ENCODE measurements at regions not wholly inside any gene's neighbourhood (a gene's known extent, or its start where the extent isn't known, plus 50 kb on each side); places are given as distances from the start of the nearest gene placed in this dataset.

DNA sequence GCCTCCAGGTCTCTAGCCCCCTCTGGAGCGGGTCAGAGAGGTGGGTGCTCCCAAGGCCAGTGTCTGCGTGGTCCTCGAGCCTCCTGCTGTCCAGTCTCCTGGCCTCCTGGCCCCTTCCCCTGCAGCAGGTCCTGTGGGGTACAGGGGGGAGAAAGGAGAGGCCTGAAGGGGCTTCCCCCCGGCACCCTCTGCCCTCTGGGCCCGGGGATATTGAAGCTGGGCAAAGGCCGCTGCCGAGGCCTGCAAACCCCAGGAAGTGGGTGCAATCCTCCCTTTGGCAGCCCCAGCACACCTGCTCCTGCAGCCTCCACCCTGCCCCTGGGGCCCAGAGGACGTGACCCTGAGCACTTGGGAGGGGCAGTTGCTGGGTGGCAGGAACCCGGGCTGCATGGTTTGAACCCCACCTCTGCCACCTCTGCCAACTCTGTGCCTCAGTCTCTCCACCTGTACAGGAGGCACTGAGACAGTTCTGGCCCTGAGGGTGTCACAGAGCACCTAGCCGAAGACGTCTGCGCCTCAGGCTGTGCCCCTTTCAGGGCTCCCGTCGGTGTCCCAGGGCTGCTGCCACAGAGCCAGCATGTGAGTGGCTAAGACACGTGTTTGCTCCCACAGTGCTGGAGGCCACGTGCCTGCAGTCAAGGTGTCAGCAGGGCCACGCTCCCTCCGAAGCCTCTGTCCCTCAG lies 59.1 kb upstream of the INPP5A start:
- ChIA-PET POLR2A (no interaction called here), CTCF (interaction anchor here (1.1 to 2.2 kb wide), 4 partner anchors 12 to 160 kb away, joined by 3 to 10 read pairs (median 4); no protein-coding TSS in a partner anchor)
- no peak for DNase-seq (ENCODE audit: low read depth, low spot score)
- TF ChIP-seq CTCF (IDR thresholded peaks at IDR 0.05; ENCODE audit: insufficient read depth, low read length, missing control alignments) = no peak
- H3K4me3 ChIP-seq (ENCODE audit: low read depth, low read length) = no peak overlapping the region

DNA sequence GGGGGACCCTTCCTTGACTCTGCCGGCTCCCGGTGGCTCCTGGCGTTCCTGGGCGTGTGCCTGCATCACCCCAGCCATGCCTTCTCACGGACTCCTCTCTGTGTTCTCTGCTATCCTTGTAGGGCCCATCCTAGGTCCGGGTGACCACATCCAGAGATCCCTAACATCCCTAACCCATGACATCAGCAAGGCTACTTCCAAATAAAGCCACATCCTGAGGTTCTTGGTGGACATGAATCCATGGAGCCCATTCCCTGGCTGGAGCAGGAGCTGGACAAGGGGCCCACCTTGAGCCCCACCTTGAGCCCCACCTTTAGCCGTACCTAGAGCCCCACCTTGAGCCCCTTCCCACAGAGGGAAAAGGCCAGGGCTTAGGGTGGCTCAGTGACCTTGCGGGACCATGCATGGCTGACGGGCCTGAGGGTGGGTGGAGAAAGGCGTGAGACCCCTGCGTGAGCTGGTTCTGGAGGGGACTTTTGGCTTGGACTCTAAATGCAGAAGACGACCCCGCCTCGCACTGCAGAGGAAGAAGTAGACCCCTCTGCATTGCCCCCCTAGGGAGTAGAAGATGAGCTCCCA lies 58.5 kb upstream of the INPP5A start:
- no peak for DNase-seq (ENCODE audit: low read depth, low spot score)
- ChIA-PET CTCF (interaction anchor here (1.1 to 2.2 kb wide), 3 partner anchors 13 to 159 kb away, joined by 3 to 10 read pairs (median 3); no protein-coding TSS in a partner anchor), POLR2A (no interaction called here)
- H3K4me3 ChIP-seq (ENCODE audit: low read depth, low read length) = no peak overlapping the region
- TF ChIP-seq CTCF (IDR thresholded peaks at IDR 0.05; ENCODE audit: insufficient read depth, low read length, missing control alignments) = no peak

DNA sequence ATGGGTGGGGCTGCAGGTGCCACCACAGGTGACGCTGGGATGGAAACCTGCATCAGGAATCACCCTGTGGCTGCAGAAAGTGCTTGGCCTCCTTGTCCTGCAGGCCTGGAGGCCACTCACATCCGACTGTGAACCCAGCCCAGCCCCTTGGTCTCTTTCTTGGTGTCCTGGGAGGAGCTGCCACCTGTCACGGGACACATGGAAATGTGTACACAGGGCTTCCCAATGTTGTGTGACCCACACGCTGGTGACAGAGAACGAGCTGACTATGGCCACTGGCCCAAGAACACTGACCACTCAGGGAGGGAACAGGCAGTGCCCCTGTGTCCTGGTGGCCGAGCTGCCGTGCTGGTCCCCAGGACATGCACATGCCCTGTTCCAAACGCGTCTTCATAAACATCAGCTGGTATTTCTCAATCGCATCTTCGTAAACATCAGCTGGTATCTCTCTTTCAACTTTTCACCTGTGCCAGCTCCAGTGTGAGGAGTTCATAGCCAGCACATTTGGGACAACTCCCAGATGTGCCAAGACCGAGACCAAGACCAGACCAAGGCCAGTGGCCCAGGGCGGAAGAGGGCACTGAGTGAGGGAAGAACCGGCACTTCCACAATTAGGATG lies 57.9 kb upstream of the INPP5A start:
- POLR2A ChIA-PET = interaction anchor here (1.2 kb wide), 1 partner anchor 41 kb away, joined by 3 read pairs; no protein-coding TSS in a partner anchor
- CTCF ChIA-PET = interaction anchor here (1.1 to 2.2 kb wide), 4 partner anchors 9 to 159 kb away, joined by 3 to 10 read pairs (median 4); no protein-coding TSS in a partner anchor
- TF ChIP-seq CTCF (IDR thresholded peaks at IDR 0.05; ENCODE audit: insufficient read depth, low read length, missing control alignments) = no peak
- H3K4me3 ChIP-seq (ENCODE audit: low read depth, low read length) = no peak overlapping the region
- no peak for DNase-seq (ENCODE audit: low read depth, low spot score)

- CTCF ChIA-PET = interaction anchor here (1.1 to 2.2 kb wide), 3 partner anchors 9 to 21 kb away, joined by 3 to 10 read pairs (median 4); no protein-coding TSS in a partner anchor
- TF ChIP-seq CTCF (IDR thresholded peaks at IDR 0.05; ENCODE audit: insufficient read depth, low read length, missing control alignments) = no peak
- POLR2A ChIA-PET = interaction anchor here (1.2 kb wide), 1 partner anchor 40 kb away, joined by 3 read pairs; no protein-coding TSS in a partner anchor
- no peak for DNase-seq (ENCODE audit: low read depth, low spot score)
- H3K4me3 ChIP-seq (ENCODE audit: low read depth, low read length) = no peak overlapping the region
Observed at GRCh38 chr10:132480356-132480755, 57.2 kb upstream of the INPP5A start.

DNA sequence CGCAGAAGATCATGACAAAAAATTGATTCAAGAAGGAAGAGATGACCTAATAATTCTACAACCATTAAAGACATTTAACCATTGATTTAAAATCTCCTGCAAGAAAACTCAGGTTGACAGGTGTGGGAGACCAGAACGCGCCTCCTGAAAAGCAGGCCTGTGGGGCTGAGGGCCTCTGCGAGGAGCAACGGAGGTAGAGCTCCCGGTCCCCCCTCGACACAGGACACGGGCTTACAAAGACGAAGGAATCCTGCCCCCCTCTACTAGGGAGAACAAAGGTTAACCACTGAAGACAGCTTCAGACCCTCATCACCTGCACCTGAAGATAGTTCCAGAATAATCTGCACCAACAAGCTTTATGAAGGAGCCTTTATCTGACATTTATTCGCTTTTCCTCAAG lies 55.9 kb upstream of the INPP5A start:
- ChIA-PET POLR2A (interaction anchor here (0.6 kb wide), 1 partner anchor 72 kb away, joined by 4 read pairs; no protein-coding TSS in a partner anchor), CTCF (interaction anchor here (0.9 kb wide), 1 partner anchor 154 kb away, joined by 3 read pairs; no protein-coding TSS in a partner anchor)
- no peak for DNase-seq (ENCODE audit: low read depth, low spot score)
- H3K4me3 ChIP-seq (ENCODE audit: low read depth, low read length) = no peak overlapping the region
- no peak for TF ChIP-seq CTCF (IDR thresholded peaks at IDR 0.05; ENCODE audit: insufficient read depth, low read length, missing control alignments)

Data from AG04449 (cell line).